ENCODE measurements at regions not wholly inside any gene's neighbourhood (a gene's known extent, or its start where the extent isn't known, plus 50 kb on each side); places are given as distances from the start of the nearest gene placed in this dataset.
"Not testable (repeated sequence)": the region's sequence is repeated elsewhere in the genome, so short reads cannot be mapped to it uniquely, and the experiment has no call there.

- WGBS, 2 donors: 57 to 70% methylated on average over 5 of the region's 5 CpGs
- no peaks in the 10 kb centered on the region for H3K27me3 ChIP-seq (ENCODE audit: control insufficient read depth in 1 of 2, insufficient read depth in 2 of 2, low read length in 1 of 2)
These were observed 234.5 kb upstream of the KITLG start for GRCh38 chr12:88814779-88815178.

GRCh38 chr12:88812610-88813009 is 232.3 kb upstream of the KITLG start:
- Histone ChIP-seq H3K27me3 (ENCODE audit: control insufficient read depth in 1 of 2, insufficient read depth in 2 of 2, low read length in 1 of 2) (no peaks in the 10 kb centered on the region), H3K27ac (ENCODE audit: low read depth in 1 of 2, low read length in 2 of 2) (no peak overlapping the region), H3K36me3 (ENCODE audit: control insufficient read depth in 1 of 2, insufficient read depth in 2 of 2, low read length in 1 of 2) (no peaks in the 10 kb centered on the region), H3K9me3 (ENCODE audit: control insufficient read depth, low read length) (no peaks in the 10 kb centered on the region), H3K4me1 (ENCODE audit: control insufficient read depth in 1 of 2, insufficient read depth in 2 of 2, low read length in 2 of 2) (no peaks in the 10 kb centered on the region), H3K4me3 (ENCODE audit: low read length in 2 of 2) (no peak overlapping the region)
- ATAC-seq (ENCODE audit: low FRiP score) (no peak), DNase-seq (no peak)
- WGBS, 2 donors: 88 to 92% methylated on average over 1 of the region's 1 CpG
- intact Hi-C loops (cut with DNase I): no loop called here

More at GRCh38 chr12:88814779-88815178, 234.5 kb upstream of the KITLG start:
- no peaks in the 10 kb centered on the region for H3K9me3 ChIP-seq (ENCODE audit: control insufficient read depth, low read length)
- no peak overlapping the region for H3K27ac ChIP-seq (ENCODE audit: low read depth in 1 of 2, low read length in 2 of 2)
- DNase-seq: no peak
- intact Hi-C loops (cut with DNase I): no loop called here
- ATAC-seq (ENCODE audit: low FRiP score): no peak
- no peak overlapping the region for H3K4me3 ChIP-seq (ENCODE audit: low read length in 2 of 2)
- no peaks in the 10 kb centered on the region for H3K36me3 ChIP-seq (ENCODE audit: control insufficient read depth in 1 of 2, insufficient read depth in 2 of 2, low read length in 1 of 2)
- no peaks in the 10 kb centered on the region for H3K4me1 ChIP-seq (ENCODE audit: control insufficient read depth in 1 of 2, insufficient read depth in 2 of 2, low read length in 2 of 2)

- Histone ChIP-seq H3K27me3 (ENCODE audit: control insufficient read depth in 1 of 2, insufficient read depth in 2 of 2, low read length in 1 of 2) (no peaks in the 10 kb centered on the region), H3K4me3 (ENCODE audit: low read length in 2 of 2) (no peak overlapping the region), H3K9me3 (ENCODE audit: control insufficient read depth, low read length) (no peaks in the 10 kb centered on the region), H3K27ac (ENCODE audit: low read depth in 1 of 2, low read length in 2 of 2) (no peak overlapping the region), H3K36me3 (ENCODE audit: control insufficient read depth in 1 of 2, insufficient read depth in 2 of 2, low read length in 1 of 2) (no peaks in the 10 kb centered on the region), H3K4me1 (ENCODE audit: control insufficient read depth in 1 of 2, insufficient read depth in 2 of 2, low read length in 2 of 2) (no peaks in the 10 kb centered on the region)
- DNase-seq (no peak), ATAC-seq (ENCODE audit: low FRiP score) (no peak)
- intact Hi-C loops (cut with DNase I): no loop called here
- WGBS, 2 donors: 80 to 91% methylated on average over 1 of the region's 1 CpG
These were observed 230.5 kb upstream of the KITLG start for GRCh38 chr12:88810806-88811205.

- ATAC-seq (ENCODE audit: low FRiP score); H3K27me3 ChIP-seq (ENCODE audit: control insufficient read depth in 1 of 2, insufficient read depth in 2 of 2, low read length in 1 of 2); H3K4me3 ChIP-seq (ENCODE audit: low read length in 2 of 2); intact Hi-C loops (cut with DNase I); H3K27ac ChIP-seq (ENCODE audit: low read depth in 1 of 2, low read length in 2 of 2); H3K4me1 ChIP-seq (ENCODE audit: control insufficient read depth in 1 of 2, insufficient read depth in 2 of 2, low read length in 2 of 2); H3K36me3 ChIP-seq (ENCODE audit: control insufficient read depth in 1 of 2, insufficient read depth in 2 of 2, low read length in 1 of 2); H3K9me3 ChIP-seq (ENCODE audit: control insufficient read depth, low read length); DNase-seq: not testable (repeated sequence)
- 88 to 91% methylated on average over 1 of the region's 1 CpG for WGBS, 2 donors
These were observed 229.6 kb upstream of the KITLG start for GRCh38 chr12:88809841-88810240.

GRCh38 chr12:88805692-88806091 is 225.4 kb upstream of the KITLG start:
- 34 to 42% methylated on average over 1 of the region's 1 CpG for WGBS, 2 donors
- Histone ChIP-seq H3K36me3 (ENCODE audit: control insufficient read depth in 1 of 2, insufficient read depth in 2 of 2, low read length in 1 of 2) (no peaks in the 10 kb centered on the region), H3K27ac (ENCODE audit: low read depth in 1 of 2, low read length in 2 of 2) (no peak overlapping the region), H3K27me3 (ENCODE audit: control insufficient read depth in 1 of 2, insufficient read depth in 2 of 2, low read length in 1 of 2) (no peaks in the 10 kb centered on the region), H3K4me3 (ENCODE audit: low read length in 2 of 2) (no peak overlapping the region), H3K9me3 (ENCODE audit: control insufficient read depth, low read length) (no peaks in the 10 kb centered on the region), H3K4me1 (ENCODE audit: control insufficient read depth in 1 of 2, insufficient read depth in 2 of 2, low read length in 2 of 2) (no peaks in the 10 kb centered on the region)
- DNase-seq: no peak
- ATAC-seq (ENCODE audit: low FRiP score): no peak
- intact Hi-C loops (cut with DNase I): no loop called here

GRCh38 chr12:88805286-88805685 is 225.0 kb upstream of the KITLG start:
- 94 to 96% methylated on average over 2 of the region's 2 CpGs for WGBS, 2 donors
- no peak overlapping the region for H3K4me3 ChIP-seq (ENCODE audit: low read length in 2 of 2)
- no peak for ATAC-seq (ENCODE audit: low FRiP score)
- no peaks in the 10 kb centered on the region for H3K27me3 ChIP-seq (ENCODE audit: control insufficient read depth in 1 of 2, insufficient read depth in 2 of 2, low read length in 1 of 2)
- no peaks in the 10 kb centered on the region for H3K4me1 ChIP-seq (ENCODE audit: control insufficient read depth in 1 of 2, insufficient read depth in 2 of 2, low read length in 2 of 2)
- H3K9me3 ChIP-seq (ENCODE audit: control insufficient read depth, low read length): no peaks in the 10 kb centered on the region
- no peaks in the 10 kb centered on the region for H3K36me3 ChIP-seq (ENCODE audit: control insufficient read depth in 1 of 2, insufficient read depth in 2 of 2, low read length in 1 of 2)
- H3K27ac ChIP-seq (ENCODE audit: low read depth in 1 of 2, low read length in 2 of 2): no peak overlapping the region
- intact Hi-C loops (cut with DNase I): no loop called here
- no peak for DNase-seq

- H3K4me3 ChIP-seq (ENCODE audit: low read length in 2 of 2): no peak overlapping the region
- H3K36me3 ChIP-seq (ENCODE audit: control insufficient read depth in 1 of 2, insufficient read depth in 2 of 2, low read length in 1 of 2): no peaks in the 10 kb centered on the region
- H3K9me3 ChIP-seq (ENCODE audit: control insufficient read depth, low read length): no peaks in the 10 kb centered on the region
- DNase-seq: no peak
- intact Hi-C loops (cut with DNase I): no loop called here
- no peak for ATAC-seq (ENCODE audit: low FRiP score)
- H3K27me3 ChIP-seq (ENCODE audit: control insufficient read depth in 1 of 2, insufficient read depth in 2 of 2, low read length in 1 of 2): no peaks in the 10 kb centered on the region
- WGBS, 2 donors: 41 to 49% methylated on average over 3 of the region's 3 CpGs
- no peak overlapping the region for H3K27ac ChIP-seq (ENCODE audit: low read depth in 1 of 2, low read length in 2 of 2)
- H3K4me1 ChIP-seq (ENCODE audit: control insufficient read depth in 1 of 2, insufficient read depth in 2 of 2, low read length in 2 of 2): no peaks in the 10 kb centered on the region
These were observed 221.9 kb upstream of the KITLG start for GRCh38 chr12:88802096-88802706.

- intact Hi-C loops (cut with DNase I): no loop called here
- Histone ChIP-seq H3K9me3 (ENCODE audit: control insufficient read depth, low read length) (no peaks in the 10 kb centered on the region), H3K27ac (ENCODE audit: low read depth in 1 of 2, low read length in 2 of 2) (no peak overlapping the region), H3K4me1 (ENCODE audit: control insufficient read depth in 1 of 2, insufficient read depth in 2 of 2, low read length in 2 of 2) (no peaks in the 10 kb centered on the region), H3K36me3 (ENCODE audit: control insufficient read depth in 1 of 2, insufficient read depth in 2 of 2, low read length in 1 of 2) (no peaks in the 10 kb centered on the region), H3K27me3 (ENCODE audit: control insufficient read depth in 1 of 2, insufficient read depth in 2 of 2, low read length in 1 of 2) (no peaks in the 10 kb centered on the region), H3K4me3 (ENCODE audit: low read length in 2 of 2) (no peak overlapping the region)
- ATAC-seq (ENCODE audit: low FRiP score) (no peak), DNase-seq (no peak)
- WGBS, 2 donors: 54 to 68% methylated on average over 1 of the region's 1 CpG
These were observed 221.2 kb upstream of the KITLG start for GRCh38 chr12:88801227-88802095.

GRCh38 chr12:88793096-88793495 is 212.8 kb upstream of the KITLG start:
- intact Hi-C loops (cut with DNase I): no loop called here
- H3K27me3 ChIP-seq (ENCODE audit: control insufficient read depth in 1 of 2, insufficient read depth in 2 of 2, low read length in 1 of 2): no peaks in the 10 kb centered on the region
- DNase-seq (no peak), ATAC-seq (ENCODE audit: low FRiP score) (no peak)
- no peaks in the 10 kb centered on the region for H3K9me3 ChIP-seq (ENCODE audit: control insufficient read depth, low read length)
- no peak overlapping the region for H3K27ac ChIP-seq (ENCODE audit: low read depth in 1 of 2, low read length in 2 of 2)
- no peaks in the 10 kb centered on the region for H3K4me1 ChIP-seq (ENCODE audit: control insufficient read depth in 1 of 2, insufficient read depth in 2 of 2, low read length in 2 of 2)
- H3K36me3 ChIP-seq (ENCODE audit: control insufficient read depth in 1 of 2, insufficient read depth in 2 of 2, low read length in 1 of 2): no peaks in the 10 kb centered on the region
- no peak overlapping the region for H3K4me3 ChIP-seq (ENCODE audit: low read length in 2 of 2)

All from aorta (tissue), 5 donors.